Smooth muscle cell (in vitro differentiated cells): ENCODE measurements at regions not wholly inside any gene's neighbourhood (a gene's known extent, or its start where the extent isn't known, plus 50 kb on each side); places are given as distances from the start of the nearest gene placed in this dataset.

ENCODE experiments used
- DNase-seq: peaks from one replicate; lab custom pipeline; 2025; ENCODE audit not compliant: unreplicated experiment; lab: John Stamatoyannopoulos, UW
- H2AFZ ChIP-seq: fragments of 200-600 bp; sonication (generic); 2 replicates; pipeline ENCODE4 v1.6.0; 2016; ENCODE audit warnings: antibody characterized with exemption, low read depth, mild to moderate bottlenecking
- H3F3A ChIP-seq: fragments of 200-600 bp; sonication (generic); 2 replicates; pipeline ENCODE4 v1.6.0; 2017; ENCODE audit warnings: antibody characterized with exemption, low read depth
- H3K27ac ChIP-seq: fragments of 200-600 bp; sonication (generic); 2 replicates; pipeline ENCODE4 v1.5.1; 2016; ENCODE audit warnings: low read depth, mild to moderate bottlenecking
- H3K27me3 ChIP-seq: fragments of 200-600 bp; sonication (generic); 2 replicates; pipeline ENCODE4 v1.6.1; 2016; ENCODE audit warnings: low read depth, mild to moderate bottlenecking
- H3K36me3 ChIP-seq: fragments of 200-600 bp; sonication (generic); 2 replicates; pipeline ENCODE4 v1.5.1; 2016; ENCODE audit warnings: low read depth
- H3K4me1 ChIP-seq: fragments of 200-600 bp; sonication (generic); 2 replicates; pipeline ENCODE4 v1.5.1; 2016; ENCODE audit warnings: low read depth
- H3K4me2 ChIP-seq: fragments of 200-600 bp; sonication (generic); 2 replicates; pipeline ENCODE4 v1.6.0; 2016; ENCODE audit warnings: mild to moderate bottlenecking
- H3K4me3 ChIP-seq: fragments of 200-600 bp; sonication (generic); 2 replicates; pipeline ENCODE4 v1.5.1; 2016; ENCODE audit warnings: mild to moderate bottlenecking
- H3K79me2 ChIP-seq: fragments of 200-600 bp; sonication (generic); 2 replicates; pipeline ENCODE4 v1.6.0; 2016; ENCODE audit warnings: low read depth, mild to moderate bottlenecking
- H3K9ac ChIP-seq: fragments of 200-600 bp; sonication (generic); 2 replicates; pipeline ENCODE4 v1.6.0; 2016; ENCODE audit warnings: low read depth
- H3K9me3 ChIP-seq: fragments of 200-600 bp; sonication (generic); replicated peaks from 2 replicates; pipeline ENCODE4 v1.5.1; 2016; ENCODE audit warnings: low read depth
- H4K20me1 ChIP-seq: fragments of 200-600 bp; sonication (generic); 2 replicates; pipeline ENCODE4 v1.6.0; 2016; ENCODE audit warnings: low read depth
- CTCF ChIP-seq: fragments of 200-600 bp; sonication (generic); IDR thresholded peaks from 2 replicates; pipeline ENCODE4 v1.5.1; 2017; ENCODE audit warnings: borderline replicate concordance, mild to moderate bottlenecking, antibody characterized with exemption; ENCODE audit not compliant: insufficient read depth, poor library complexity, severe bottlenecking
- WGBS: methylation state at CpG from one replicate; pipeline ENCODE4 v1.1.7; 2016; ENCODE audit warnings: low lambda C conversion rate; 5-methylcytosine and 5-hydroxymethylcytosine counted together

- Histone ChIP-seq H3K36me3 (no peaks in the 10 kb centered on the region), H3K9me3 (no peaks in the 10 kb centered on the region), H2AFZ (no peak overlapping the region), H4K20me1 (no peaks in the 10 kb centered on the region), H3K79me2 (no peaks in the 10 kb centered on the region), H3K27me3 (no peaks in the 10 kb centered on the region), H3K4me2 (no peak overlapping the region), H3F3A (no peaks in the 10 kb centered on the region), H3K27ac (no peak overlapping the region), H3K9ac (no peak overlapping the region), H3K4me1 (no peaks in the 10 kb centered on the region), H3K4me3 (no peak overlapping the region)
- DNase-seq, result no peak
- WGBS, result 92% methylated on average over 4 of the region's 4 CpGs
- no peak for TF ChIP-seq CTCF
These were observed 91.2 kb upstream of the ARL4C start for GRCh38 chr2:234588054-234588430.

- Histone ChIP-seq H3K4me1 (no peaks in the 10 kb centered on the region), H3K4me3 (no peak overlapping the region), H2AFZ (no peak overlapping the region), H3K79me2 (no peaks in the 10 kb centered on the region), H3K27ac (no peak overlapping the region), H3K27me3 (no peaks in the 10 kb centered on the region), H3K36me3 (no peaks in the 10 kb centered on the region), H4K20me1 (no peaks in the 10 kb centered on the region), H3K9me3 (no peaks in the 10 kb centered on the region), H3K9ac (no peak overlapping the region), H3K4me2 (no peak overlapping the region), H3F3A (no peaks in the 10 kb centered on the region)
- no peak for DNase-seq
- WGBS, result 78% methylated on average over 6 of the region's 6 CpGs
- TF ChIP-seq CTCF, result no peak
These were observed 90.6 kb upstream of the ARL4C start for GRCh38 chr2:234587341-234588053.

- 86% methylated on average over 4 of the region's 4 CpGs for WGBS
- Histone ChIP-seq H3K36me3 (no peaks in the 10 kb centered on the region), H4K20me1 (no peaks in the 10 kb centered on the region), H3K4me1 (no peaks in the 10 kb centered on the region), H3K27me3 (no peaks in the 10 kb centered on the region), H3K27ac (no peak overlapping the region), H2AFZ (no peak overlapping the region), H3K79me2 (no peaks in the 10 kb centered on the region), H3K4me2 (no peak overlapping the region), H3K9me3 (no peaks in the 10 kb centered on the region), H3F3A (no peaks in the 10 kb centered on the region), H3K4me3 (no peak overlapping the region), H3K9ac (no peak overlapping the region)
- DNase-seq, result no peak
- no peak for TF ChIP-seq CTCF
These were observed 86.5 kb upstream of the ARL4C start for GRCh38 chr2:234583331-234583730.

DNA sequence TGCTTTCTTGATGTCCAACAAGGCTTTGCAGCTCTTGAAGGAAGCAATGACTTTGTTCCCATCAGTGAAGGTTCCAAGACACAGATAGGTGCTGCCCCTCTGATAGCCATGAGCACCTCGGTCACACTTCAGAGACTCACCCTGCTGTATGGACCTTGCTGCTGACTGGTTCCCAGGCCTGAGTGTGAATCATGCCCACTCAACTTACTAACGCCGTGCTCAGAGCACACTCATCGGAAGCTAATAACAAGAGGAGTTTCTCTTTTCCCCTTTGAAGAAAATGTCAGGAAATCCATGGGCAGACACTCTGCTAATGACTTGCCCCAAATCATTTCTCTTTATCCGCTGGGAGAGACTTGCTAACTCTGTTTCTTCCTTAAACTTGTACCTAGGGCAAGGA, 83.8 kb upstream of the ARL4C start:
- 92% methylated on average over 5 of the region's 5 CpGs for WGBS
- no peaks in the 10 kb centered on the region for H4K20me1 ChIP-seq
- no peak for TF ChIP-seq CTCF
- H3K4me1 ChIP-seq, result no peaks in the 10 kb centered on the region
- H3K9ac ChIP-seq, result no peak overlapping the region
- no peaks in the 10 kb centered on the region for H3K79me2 ChIP-seq
- no peak overlapping the region for H3K4me3 ChIP-seq
- no peak overlapping the region for H3K4me2 ChIP-seq
- no peak for DNase-seq
- H3K27me3 ChIP-seq, result no peaks in the 10 kb centered on the region
- no peak overlapping the region for H3K27ac ChIP-seq
- H3F3A ChIP-seq, result no peaks in the 10 kb centered on the region
- H3K9me3 ChIP-seq, result no peaks in the 10 kb centered on the region
- no peak overlapping the region for H2AFZ ChIP-seq
- H3K36me3 ChIP-seq, result no peaks in the 10 kb centered on the region
